ENCODE measurements at regions not wholly inside any gene's neighbourhood (a gene's known extent, or its start where the extent isn't known, plus 50 kb on each side); places are given as distances from the start of the nearest gene placed in this dataset.

- no peak overlapping the region for H3K18ac ChIP-seq (ENCODE audit: insufficient read length, low read depth, low read length)
- H3K56ac ChIP-seq (ENCODE audit: insufficient read length, low read depth, low read length): no peak overlapping the region
- H3K4me2 ChIP-seq (ENCODE audit: insufficient read depth, insufficient read length, low read length): no peak overlapping the region
- Mint-ChIP-seq H3K4me1 (no peaks in the 10 kb centered on the region), H3K27me3 (ENCODE audit: low read depth) (no peaks in the 10 kb centered on the region), H3K9me3 (no peaks in the 10 kb centered on the region), H3K4me3 (no peak overlapping the region), H3K27ac (peak overlapping the region in 1 of 3 experiments; percentile 73; a peak in 1 of 7 replicates), H3K36me3 (ENCODE audit: insufficient read depth in 1 of 3, low read depth in 3 of 3) (no peaks in the 10 kb centered on the region)
- H3K4ac ChIP-seq (ENCODE audit: low read depth, low read length): no peak overlapping the region
- H3K27ac ChIP-seq (ENCODE audit: insufficient read length, low read depth, low read length): no peak overlapping the region
- H4K91ac ChIP-seq (ENCODE audit: insufficient read length, low read depth, low read length): no peak overlapping the region
- WGBS (ENCODE audit: extremely low coverage, insufficient read length, low lambda C conversion rate): no CpG with 5 or more reads among the region's 1 CpG
- no peak overlapping the region for H4K5ac ChIP-seq (ENCODE audit: insufficient read length, low read depth, low read length)
- H3K23ac ChIP-seq (ENCODE audit: insufficient read length, low read depth, low read length): no peak overlapping the region
- DNase-seq: no peak
- no peak overlapping the region for H2BK15ac ChIP-seq (ENCODE audit: low read depth, low read length)
- no peak for TF ChIP-seq CTCF (conservative IDR thresholded peaks at IDR 0.05)
- H3K4me1 ChIP-seq (ENCODE audit: insufficient read depth, low read length): no peaks in the 10 kb centered on the region
- H2BK5ac ChIP-seq (ENCODE audit: insufficient read length, low read length): no peak overlapping the region
- no peaks in the 10 kb centered on the region for H3K79me1 ChIP-seq (ENCODE audit: insufficient read depth, low read depth, low read length, poor library complexity, severe bottlenecking)
- no peaks in the 10 kb centered on the region for H3K23me2 ChIP-seq (ENCODE audit: insufficient read length, low read depth, low read length, poor library complexity, severe bottlenecking)
- no peaks in the 10 kb centered on the region for H3K9me3 ChIP-seq (ENCODE audit: control insufficient read depth, low read depth, low read length)
- H4K8ac ChIP-seq (replicated peaks; ENCODE audit: insufficient read length, low read depth, low read length): no peak overlapping the region
- no peak overlapping the region for H3K14ac ChIP-seq (ENCODE audit: insufficient read depth, low read length)
- no peaks in the 10 kb centered on the region for H3K79me2 ChIP-seq (ENCODE audit: insufficient read depth, low read length)
- H3K9ac ChIP-seq (ENCODE audit: extremely low read depth, insufficient read length, low read length): no peak overlapping the region
- H3K27me3 ChIP-seq (ENCODE audit: insufficient read depth, low read length): no peaks in the 10 kb centered on the region
- H3T11ph ChIP-seq (ENCODE audit: low read length): no peak overlapping the region
- H2BK20ac ChIP-seq (ENCODE audit: low read depth, low read length, poor library complexity, severe bottlenecking): no peak overlapping the region
- H4K20me1 ChIP-seq (ENCODE audit: control insufficient read depth, insufficient read depth, insufficient read length): no peaks in the 10 kb centered on the region
- no peak overlapping the region for H2AK5ac ChIP-seq (ENCODE audit: insufficient read length, low read length)
- H2AFZ ChIP-seq (ENCODE audit: low read length): no peak overlapping the region
- no peak overlapping the region for H2BK120ac ChIP-seq (ENCODE audit: low read depth, low read length, poor library complexity, severe bottlenecking)
- no peak overlapping the region for H2BK12ac ChIP-seq (ENCODE audit: insufficient read length, low read depth, low read length)
Observed at GRCh38 chr5:68074048-68074632, 141.4 kb upstream of the PIK3R1 start.
